ENCODE measurements at regions not wholly inside any gene's neighbourhood (a gene's known extent, or its start where the extent isn't known, plus 50 kb on each side); places are given as distances from the start of the nearest gene placed in this dataset.

- Histone ChIP-seq H3K27ac (no peak overlapping the region), H3K4me3 (no peak overlapping the region), H3K4me1 (no peaks in the 10 kb centered on the region), H3K36me3 (no peaks in the 10 kb centered on the region), H3K27me3 (peaks cover 0 to 26% (median 12%) of the 10 kb centered on the region in 3 donors), H3K9me3 (peaks cover 0 to 7% (median 3%) of the 10 kb centered on the region in 4 donors)
- 66 to 74% (median 67%) methylated on average over 3 of the region's 3 CpGs for WGBS, 5 donors
- TF ChIP-seq POLR2A (IDR thresholded peaks at IDR 0.05) (no peak), EP300 (IDR thresholded peaks at IDR 0.05) (no peak), POLR2AphosphoS5 (IDR thresholded peaks at IDR 0.05) (no peak), CTCF (IDR thresholded peaks at IDR 0.05) (no peak)
- intact Hi-C loops (cut with DNase I; ENCODE audit: low total_unique reads), result no loop called here
- no peak for DNase-seq
These were observed 211.7 kb downstream of the C11orf91 start for GRCh38 chr11:33488971-33489370.

DNA sequence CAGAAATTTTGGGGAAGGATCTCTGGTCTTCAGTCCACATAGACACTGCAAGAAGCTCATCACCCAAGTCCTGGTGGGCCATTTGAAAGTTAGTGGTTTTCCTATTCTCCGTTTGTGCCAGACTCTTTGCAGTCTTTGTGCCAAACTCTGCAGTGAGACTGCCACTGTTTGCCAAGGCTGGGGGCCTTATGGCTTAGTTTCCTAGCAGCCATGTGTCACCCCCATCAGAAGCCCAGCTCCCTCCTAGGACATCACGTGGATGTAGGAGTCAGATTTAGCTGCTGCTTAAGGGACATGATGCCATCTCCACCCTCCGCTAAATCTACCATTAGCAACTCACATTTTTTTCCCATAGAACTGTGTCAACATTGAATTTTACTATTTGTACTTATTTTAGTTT lies 220.0 kb downstream of the C11orf91 start:
- intact Hi-C loops (cut with DNase I; ENCODE audit: low total_unique reads), result no loop called here
- no peak for TF ChIP-seq EP300 (IDR thresholded peaks at IDR 0.05)
- TF ChIP-seq CTCF (IDR thresholded peaks at IDR 0.05), result no peak
- no peak for TF ChIP-seq POLR2A (IDR thresholded peaks at IDR 0.05)
- no peak for TF ChIP-seq POLR2AphosphoS5 (IDR thresholded peaks at IDR 0.05)
- Histone ChIP-seq H3K36me3 (no peaks in the 10 kb centered on the region), H3K27me3 (peaks cover 0 to 50% (median 0%) of the 10 kb centered on the region in 3 donors), H3K27ac (no peak overlapping the region), H3K4me3 (no peak overlapping the region), H3K9me3 (no peaks in the 10 kb centered on the region), H3K4me1 (peaks cover 0 to 9% (median 5%) of the 10 kb centered on the region in 4 donors)
- DNase-seq, result no peak
- WGBS, 5 donors, result 65 to 83% (median 69%) methylated on average over 3 of the region's 3 CpGs

DNA sequence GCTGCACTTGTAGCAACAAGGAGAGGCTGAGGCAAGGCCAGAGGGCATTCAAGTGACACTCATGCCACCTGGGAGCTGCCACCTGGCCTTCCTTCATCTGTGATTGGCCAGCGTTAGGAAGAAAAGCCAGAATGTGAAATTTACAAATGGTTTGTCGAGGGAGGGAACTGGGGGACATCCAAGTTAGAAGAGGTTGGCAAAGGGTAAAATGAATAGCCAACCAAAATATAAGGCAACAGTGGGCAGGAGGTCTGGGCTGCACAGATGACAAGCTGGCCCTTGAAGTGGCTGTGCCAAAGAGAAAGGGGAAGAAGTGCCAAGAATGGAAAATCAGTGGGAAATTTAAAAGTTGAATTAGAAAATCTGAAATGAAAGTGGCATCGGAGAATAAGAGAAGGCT lies 221.4 kb downstream of the C11orf91 start:
- H3K4me1 ChIP-seq, result peaks cover 0 to 10% (median 8%) of the 10 kb centered on the region in 4 donors
- H3K4me3 ChIP-seq, result no peak overlapping the region
- TF ChIP-seq POLR2A (IDR thresholded peaks at IDR 0.05) (no peak), CTCF (IDR thresholded peaks at IDR 0.05) (no peak), EP300 (IDR thresholded peaks at IDR 0.05) (no peak), POLR2AphosphoS5 (IDR thresholded peaks at IDR 0.05) (no peak)
- WGBS, 5 donors, result 87 to 95% (median 90%) methylated on average over 3 of the region's 3 CpGs
- no peak overlapping the region for H3K27ac ChIP-seq
- no peak for DNase-seq
- H3K9me3 ChIP-seq, result no peaks in the 10 kb centered on the region
- H3K27me3 ChIP-seq, result peaks cover 0 to 47% (median 0%) of the 10 kb centered on the region in 3 donors
- no peaks in the 10 kb centered on the region for H3K36me3 ChIP-seq
- intact Hi-C loops (cut with DNase I; ENCODE audit: low total_unique reads), result no loop called here

DNA sequence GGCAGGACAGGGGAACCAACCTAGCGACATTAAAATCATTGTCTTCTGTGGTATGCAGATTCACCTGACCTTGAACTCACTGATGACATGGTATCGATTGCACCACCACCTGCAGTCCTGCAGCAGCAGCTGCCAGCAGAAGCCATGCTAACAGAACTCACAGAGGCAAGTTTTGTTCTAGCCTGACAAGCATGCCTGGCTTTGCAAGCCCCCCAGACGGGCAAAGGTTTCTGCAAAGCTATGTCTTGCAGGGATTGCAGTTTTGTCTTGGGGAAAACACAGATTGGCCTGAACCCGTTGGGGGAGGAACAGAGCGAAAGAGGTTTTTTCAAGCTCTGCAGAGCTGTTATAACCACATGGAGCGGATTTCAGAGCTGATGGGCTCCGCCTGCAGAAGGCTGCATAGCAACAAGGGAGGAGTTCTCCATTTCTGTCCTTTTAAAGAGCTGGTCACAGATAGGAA lies 221.0 kb downstream of the HIPK3 start:
- 32 to 46% (median 38%) methylated on average over 7 of the region's 7 CpGs for WGBS, 5 donors
- peak in 1 of 2 donors; percentile 59 for DNase-seq
- intact Hi-C loops (cut with DNase I; ENCODE audit: low total_unique reads), result no loop called here
- peaks cover 0 to 10% (median 8%) of the 10 kb centered on the region in 4 donors for H3K4me1 ChIP-seq
- no peak overlapping the region for H3K4me3 ChIP-seq
- H3K36me3 ChIP-seq, result no peaks in the 10 kb centered on the region
- TF ChIP-seq CTCF (IDR thresholded peaks at IDR 0.05) (no peak), EP300 (IDR thresholded peaks at IDR 0.05) (no peak), POLR2A (IDR thresholded peaks at IDR 0.05) (no peak), POLR2AphosphoS5 (IDR thresholded peaks at IDR 0.05) (no peak)
- peaks cover 0 to 42% (median 0%) of the 10 kb centered on the region in 3 donors for H3K27me3 ChIP-seq
- no peaks in the 10 kb centered on the region for H3K9me3 ChIP-seq
- H3K27ac ChIP-seq, result no peak overlapping the region
